HepG2 (cell line): ENCODE measurements at regions not wholly inside any gene's neighbourhood (a gene's known extent, or its start where the extent isn't known, plus 50 kb on each side); places are given as distances from the start of the nearest gene placed in this dataset.

Experiments used
- ATAC-seq: fragments of 200-7000 bp; cut with Tn5 transposase; 3 replicates; pipeline ENCODE4 v1.9.1; 2020; ENCODE audit warnings: mild to moderate bottlenecking, moderate library complexity
- BruUV-seq: library from RNA; stranded (reverse); fragments of 400-500 nt; replicated peaks from 2 replicates; lab custom pipeline; 2021; lab: Mats Ljungman, UMichigan
- CTCF ChIA-PET: fragments of 300-600 bp; formaldehyde crosslinking; extraction: SDS; loops from one replicate; lab custom pipeline; 2021; ENCODE audit warnings: low total read pairs, inconsistent platforms, low intra/inter-chr PET ratio; lab: Yijun Ruan, JAX
- POLR2A ChIA-PET: fragments of 350-600 bp; sonication (Branson Sonifier 250); formaldehyde crosslinking; loops from one replicate; lab custom pipeline; 2020; ENCODE audit warnings: antibody characterized with exemption, inconsistent platforms; lab: Yijun Ruan, JAX
- DNase-seq: peaks from one replicate; pipeline ENCODE4 v3.0.0-alpha.2; 2015; ENCODE audit warnings: low spot score
- FAIRE-seq: peaks from 3 replicates; lab custom pipeline; 2011; peaks lifted over from hg19 to GRCh38; lab: Jason Lieb, UNC
- H2AFZ ChIP-seq: one replicate; pipeline ENCODE4 v1.6.1; 2011; ENCODE audit warnings: low read length, inconsistent platforms
- H3K27ac ChIP-seq: fragments of 300-600 bp; 3 replicates; pipeline ENCODE4 v1.8.0; 2011; ENCODE audit warnings: mixed run types, mild to moderate bottlenecking, mixed read lengths, low read length, inconsistent platforms; ENCODE audit not compliant: insufficient read depth; ENCODE audit errors: extremely low read length
- H3K27me3 ChIP-seq, 2 experiments: fragments of 200-600 bp in 1 of 2; 2 replicates in 1 of 2; 3 replicates in 1 of 2; pipeline versions ENCODE4 v1.6.0 to v1.8.0; 2011; ENCODE audit warnings: low read length in 2 of 2, mild to moderate bottlenecking in 2 of 2, moderate library complexity in 2 of 2, inconsistent platforms in 1 of 2; ENCODE audit not compliant: insufficient read depth in 2 of 2, control insufficient read depth in 1 of 2
- H3K36me3 ChIP-seq, 2 experiments: fragments of 200-600 bp in 1 of 2; replicated peaks in 1 of 2; 2 replicates in 1 of 2; 3 replicates in 1 of 2; pipeline versions ENCODE4 v1.5.1 to v1.8.0; 2011; ENCODE audit warnings: low read length in 2 of 2, inconsistent platforms in 1 of 2; ENCODE audit not compliant: insufficient read depth in 2 of 2, control insufficient read depth in 1 of 2
- H3K4me1 ChIP-seq: 2 replicates; pipeline ENCODE4 v1.5.1; 2012; ENCODE audit warnings: low read length, inconsistent platforms; ENCODE audit not compliant: insufficient read depth
- H3K4me2 ChIP-seq: 2 replicates; pipeline ENCODE4 v1.6.0; 2011; ENCODE audit warnings: low read depth, low read length, inconsistent platforms
- H3K4me3 ChIP-seq, 3 experiments: fragments of 200-600 bp in 1 of 3; sonication (generic), shearing (Covaris generic) in 1 of 3; replicated peaks in 1 of 3; 2 replicates each; pipeline ENCODE4 v1.5.1; 2011 to 2016; ENCODE audit warnings: low read length in 3 of 3, inconsistent platforms in 2 of 3, low read depth in 2 of 3, mild to moderate bottlenecking in 2 of 3, control low read depth in 1 of 3, mixed read lengths in 1 of 3; ENCODE audit not compliant: insufficient read depth in 1 of 3
- H3K79me2 ChIP-seq: one replicate; pipeline ENCODE4 v1.6.1; 2011; ENCODE audit warnings: low read length, inconsistent platforms; ENCODE audit not compliant: insufficient read depth
- H3K9ac ChIP-seq: 2 replicates; pipeline ENCODE4 v1.6.0; 2011; ENCODE audit warnings: mild to moderate bottlenecking, low read depth, low read length, inconsistent platforms; ENCODE audit not compliant: insufficient read depth
- H3K9me3 ChIP-seq: 2 replicates; pipeline ENCODE4 v1.5.1; 2012; ENCODE audit warnings: mild to moderate bottlenecking, low read length
- H4K20me1 ChIP-seq: 2 replicates; pipeline ENCODE4 v1.6.0; 2011; ENCODE audit warnings: inconsistent platforms, mild to moderate bottlenecking, low read length, moderate library complexity; ENCODE audit not compliant: insufficient read depth
- ATM ChIP-seq: fragments of 450-650 bp; IDR thresholded peaks from 2 replicates; pipeline ENCODE4 v1.7.1; 2017; ENCODE audit warnings: mild to moderate bottlenecking, borderline replicate concordance
- FOSL2 ChIP-seq: sonication (generic); formaldehyde crosslinking; IDR thresholded peaks from 2 replicates; pipeline ENCODE4 v1.4.0; 2020; ENCODE audit warnings: missing genetic modification reagents
- HCFC1 ChIP-seq: fragments of 150-350 bp; IDR thresholded peaks from 2 replicates; pipeline ENCODE4 v1.6.1; 2014; ENCODE audit warnings: low read depth, low read length
- MAFG ChIP-seq: sonication (generic); formaldehyde crosslinking; IDR thresholded peaks from 2 replicates; pipeline ENCODE4 v1.5.1; 2020; ENCODE audit warnings: mild to moderate bottlenecking, missing genetic modification reagents
- MYNN ChIP-seq: sonication (generic); formaldehyde crosslinking; IDR thresholded peaks from 2 replicates; pipeline ENCODE4 v1.4.0; 2020; ENCODE audit warnings: mild to moderate bottlenecking, low read depth, missing genetic modification reagents
- SAP130 ChIP-seq: IDR thresholded peaks from 2 replicates; pipeline ENCODE4 v1.6.1; 2016; ENCODE audit warnings: low read depth
- SNAPC2 ChIP-seq: sonication (generic); formaldehyde crosslinking; IDR thresholded peaks from 2 replicates; pipeline ENCODE4 v1.8.1; 2022; ENCODE audit warnings: mild to moderate bottlenecking, missing genetic modification reagents
- TRIM22 ChIP-seq: fragments of 450-650 bp; IDR thresholded peaks from 2 replicates; pipeline ENCODE4 v1.6.1; 2017
- ZBTB20 ChIP-seq: sonication (generic); formaldehyde crosslinking; IDR thresholded peaks from 2 replicates; pipeline ENCODE4 v1.8.1; 2023; ENCODE audit warnings: missing genetic modification reagents, low read depth, mild to moderate bottlenecking, borderline replicate concordance
- ZBTB7A ChIP-seq: sonication (generic); formaldehyde crosslinking; IDR thresholded peaks from 2 replicates; pipeline ENCODE4 v1.8.0; 2022; ENCODE audit warnings: mild to moderate bottlenecking, missing genetic modification reagents
- ZFP36L1 ChIP-seq: sonication (generic); formaldehyde crosslinking; IDR thresholded peaks from 2 replicates; pipeline ENCODE4 v1.8.0; 2022; ENCODE audit warnings: mild to moderate bottlenecking, missing genetic modification reagents, moderate library complexity
- ZNF552 ChIP-seq: sonication (generic); formaldehyde crosslinking; IDR thresholded peaks from 2 replicates; pipeline ENCODE4 v1.9.0; 2022; ENCODE audit warnings: missing genetic modification reagents, mild to moderate bottlenecking, borderline replicate concordance
- ZNF839 ChIP-seq: sonication (generic); formaldehyde crosslinking; IDR thresholded peaks from 2 replicates; pipeline ENCODE4 v1.4.0; 2020; ENCODE audit warnings: missing genetic modification reagents, mild to moderate bottlenecking, borderline replicate concordance
- WGBS: methylation state at CpG from one replicate; pipeline ENCODE4 v1.1.6; 2017; ENCODE audit warnings: low lambda C conversion rate; 5-methylcytosine and 5-hydroxymethylcytosine counted together
- in situ Hi-C: cut with HindIII; loops from 2 replicates; pipeline ENCODE4 v1.10.0; 2017; ENCODE audit warnings: low pct_unique_long_range_greater_than_20kb; ENCODE audit not compliant: extremely low pct_ligation_motif_present
- intact Hi-C: fragments of 100-400 bp; cut with micrococcal nuclease; formaldehyde crosslinking; loops from one replicate; pipeline ENCODE4 v1.10.0; 2022; ENCODE audit not compliant: unreplicated experiment
- TF ChIP-seq, protein P1 (sequence below): sonication (generic); formaldehyde crosslinking; IDR thresholded peaks from 2 replicates; pipeline ENCODE4 v1.5.1; 2020; ENCODE audit warnings: mild to moderate bottlenecking, missing genetic modification reagents, borderline replicate concordance
- TF ChIP-seq, protein P2 (sequence below): sonication (generic); formaldehyde crosslinking; IDR thresholded peaks from 2 replicates; pipeline ENCODE4 v1.4.0; 2020; ENCODE audit warnings: low read depth, mild to moderate bottlenecking, missing genetic modification reagents

GRCh38 chr20:53739799-53740785 lies 146.5 kb upstream of the ZNF217 start:
- peak; percentile 12 for FAIRE-seq
- Histone ChIP-seq H4K20me1 (no peaks in the 10 kb centered on the region), H2AFZ (peak overlapping the region; percentile 81), H3K36me3 (no peaks in the 10 kb centered on the region), H3K4me3 (peak overlapping the region; percentile 45 to 59 (median 45)), H3K4me1 (peaks cover 67% of the 10 kb centered on the region), H3K9me3 (no peaks in the 10 kb centered on the region), H3K4me2 (peak overlapping the region; percentile 92), H3K79me2 (no peaks in the 10 kb centered on the region), H3K9ac (peak overlapping the region; percentile 70), H3K27ac (peak overlapping the region; percentile 73), H3K27me3 (no peaks in the 10 kb centered on the region; a peak in 1 of 5 replicates)
- DNase-seq, result no peak
- CTCF ChIA-PET, result no interaction called here
- no TSS peak for BruUV-seq
- intact Hi-C loops, result loop anchor here (2.0 to 5.0 kb wide), 6 partner anchors 47 to 201 kb away; no protein-coding TSS in a partner anchor
- in situ Hi-C loops, result no loop called here
- POLR2A ChIA-PET, result interaction anchor here (1.0 to 6.4 kb wide), 24 partner anchors 10 to 364 kb away, joined by 3 to 51 read pairs (median 7); partner anchors contain the start of gene ZNF217
- peak; percentile 18 for ATAC-seq
- 2% methylated on average over 16 of the region's 16 CpGs for WGBS
- 0 out of 2 replicates have a peak, but pooled peaks have one; percentile 53 for TF ChIP-seq SNAPC2 (CRISPR knock-in tag)
- no peak for TF ChIP-seq ZBTB7A (CRISPR knock-in tag)
- TF ChIP-seq MAFG, result no peak
- TF ChIP-seq, protein P1, sequence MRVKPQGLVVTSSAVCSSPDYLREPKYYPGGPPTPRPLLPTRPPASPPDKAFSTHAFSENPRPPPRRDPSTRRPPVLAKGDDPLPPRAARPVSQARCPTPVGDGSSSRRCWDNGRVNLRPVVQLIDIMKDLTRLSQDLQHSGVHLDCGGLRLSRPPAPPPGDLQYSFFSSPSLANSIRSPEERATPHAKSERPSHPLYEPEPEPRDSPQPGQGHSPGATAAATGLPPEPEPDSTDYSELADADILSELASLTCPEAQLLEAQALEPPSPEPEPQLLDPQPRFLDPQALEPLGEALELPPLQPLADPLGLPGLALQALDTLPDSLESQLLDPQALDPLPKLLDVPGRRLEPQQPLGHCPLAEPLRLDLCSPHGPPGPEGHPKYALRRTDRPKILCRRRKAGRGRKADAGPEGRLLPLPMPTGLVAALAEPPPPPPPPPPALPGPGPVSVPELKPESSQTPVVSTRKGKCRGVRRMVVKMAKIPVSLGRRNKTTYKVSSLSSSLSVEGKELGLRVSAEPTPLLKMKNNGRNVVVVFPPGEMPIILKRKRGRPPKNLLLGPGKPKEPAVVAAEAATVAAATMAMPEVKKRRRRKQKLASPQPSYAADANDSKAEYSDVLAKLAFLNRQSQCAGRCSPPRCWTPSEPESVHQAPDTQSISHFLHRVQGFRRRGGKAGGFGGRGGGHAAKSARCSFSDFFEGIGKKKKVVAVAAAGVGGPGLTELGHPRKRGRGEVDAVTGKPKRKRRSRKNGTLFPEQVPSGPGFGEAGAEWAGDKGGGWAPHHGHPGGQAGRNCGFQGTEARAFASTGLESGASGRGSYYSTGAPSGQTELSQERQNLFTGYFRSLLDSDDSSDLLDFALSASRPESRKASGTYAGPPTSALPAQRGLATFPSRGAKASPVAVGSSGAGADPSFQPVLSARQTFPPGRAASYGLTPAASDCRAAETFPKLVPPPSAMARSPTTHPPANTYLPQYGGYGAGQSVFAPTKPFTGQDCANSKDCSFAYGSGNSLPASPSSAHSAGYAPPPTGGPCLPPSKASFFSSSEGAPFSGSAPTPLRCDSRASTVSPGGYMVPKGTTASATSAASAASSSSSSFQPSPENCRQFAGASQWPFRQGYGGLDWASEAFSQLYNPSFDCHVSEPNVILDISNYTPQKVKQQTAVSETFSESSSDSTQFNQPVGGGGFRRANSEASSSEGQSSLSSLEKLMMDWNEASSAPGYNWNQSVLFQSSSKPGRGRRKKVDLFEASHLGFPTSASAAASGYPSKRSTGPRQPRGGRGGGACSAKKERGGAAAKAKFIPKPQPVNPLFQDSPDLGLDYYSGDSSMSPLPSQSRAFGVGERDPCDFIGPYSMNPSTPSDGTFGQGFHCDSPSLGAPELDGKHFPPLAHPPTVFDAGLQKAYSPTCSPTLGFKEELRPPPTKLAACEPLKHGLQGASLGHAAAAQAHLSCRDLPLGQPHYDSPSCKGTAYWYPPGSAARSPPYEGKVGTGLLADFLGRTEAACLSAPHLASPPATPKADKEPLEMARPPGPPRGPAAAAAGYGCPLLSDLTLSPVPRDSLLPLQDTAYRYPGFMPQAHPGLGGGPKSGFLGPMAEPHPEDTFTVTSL (CRISPR knock-in tag), result peak; percentile 25; the same call in 1 of the 2 replicates
- 0 out of 2 replicates have a peak, but pooled peaks have one; percentile 49 for TF ChIP-seq ZBTB20
- TF ChIP-seq ZNF839, result no peak
- no peak for TF ChIP-seq FOSL2 (CRISPR knock-in tag)
- TF ChIP-seq MYNN (CRISPR knock-in tag), result no peak
- no peak for TF ChIP-seq ZNF552 (CRISPR knock-in tag)
- TF ChIP-seq SAP130, result peak; percentile 44
- TF ChIP-seq HCFC1, result 0 out of 2 replicates have a peak, but pooled peaks have one; percentile 4
- no peak for TF ChIP-seq ATM
- TF ChIP-seq, protein P2, sequence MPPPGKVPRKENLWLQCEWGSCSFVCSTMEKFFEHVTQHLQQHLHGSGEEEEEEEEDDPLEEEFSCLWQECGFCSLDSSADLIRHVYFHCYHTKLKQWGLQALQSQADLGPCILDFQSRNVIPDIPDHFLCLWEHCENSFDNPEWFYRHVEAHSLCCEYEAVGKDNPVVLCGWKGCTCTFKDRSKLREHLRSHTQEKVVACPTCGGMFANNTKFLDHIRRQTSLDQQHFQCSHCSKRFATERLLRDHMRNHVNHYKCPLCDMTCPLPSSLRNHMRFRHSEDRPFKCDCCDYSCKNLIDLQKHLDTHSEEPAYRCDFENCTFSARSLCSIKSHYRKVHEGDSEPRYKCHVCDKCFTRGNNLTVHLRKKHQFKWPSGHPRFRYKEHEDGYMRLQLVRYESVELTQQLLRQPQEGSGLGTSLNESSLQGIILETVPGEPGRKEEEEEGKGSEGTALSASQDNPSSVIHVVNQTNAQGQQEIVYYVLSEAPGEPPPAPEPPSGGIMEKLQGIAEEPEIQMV (CRISPR knock-in tag), result no peak; the same call in 1 of the 2 replicates
- no peak for TF ChIP-seq TRIM22
- TF ChIP-seq ZFP36L1, result peak; percentile 90
